Activated T-cell treated with anti-CD3 and anti-CD28 coated beads, Interleukin-2, amount 50 U/mL, for 4 hours (primary cell): ENCODE measurements at regions not wholly inside any gene's neighbourhood (a gene's known extent, or its start where the extent isn't known, plus 50 kb on each side); places are given as distances from the start of the nearest gene placed in this dataset.

Experiments used
- ATAC-seq, 2 donors: fragments of 200-7000 bp; cut with Tn5 transposase; one replicate each; pipeline ENCODE4 v1.10.0; 2021
- DNase-seq: peaks from one replicate; pipeline ENCODE4 v3.0.0-alpha.2; 2020
- H3K27me3 Mint-ChIP-seq: one replicate; pipeline ENCODE4 v1.8.0; 2021; ENCODE audit warnings: low read depth, mixed read lengths
- H3K36me3 Mint-ChIP-seq: one replicate; pipeline ENCODE4 v1.8.0; 2022; ENCODE audit warnings: mixed read lengths; ENCODE audit not compliant: insufficient read depth
- H3K4me1 Mint-ChIP-seq: one replicate; pipeline ENCODE4 v1.8.0; 2021; ENCODE audit warnings: low read depth, mixed read lengths
- H3K4me3 Mint-ChIP-seq: one replicate; pipeline ENCODE4 v1.8.0; 2021; ENCODE audit warnings: mild to moderate bottlenecking, moderate library complexity, mixed read lengths
- H3K9me3 Mint-ChIP-seq: one replicate; pipeline ENCODE4 v1.8.0; 2021; ENCODE audit warnings: mixed read lengths

DNA sequence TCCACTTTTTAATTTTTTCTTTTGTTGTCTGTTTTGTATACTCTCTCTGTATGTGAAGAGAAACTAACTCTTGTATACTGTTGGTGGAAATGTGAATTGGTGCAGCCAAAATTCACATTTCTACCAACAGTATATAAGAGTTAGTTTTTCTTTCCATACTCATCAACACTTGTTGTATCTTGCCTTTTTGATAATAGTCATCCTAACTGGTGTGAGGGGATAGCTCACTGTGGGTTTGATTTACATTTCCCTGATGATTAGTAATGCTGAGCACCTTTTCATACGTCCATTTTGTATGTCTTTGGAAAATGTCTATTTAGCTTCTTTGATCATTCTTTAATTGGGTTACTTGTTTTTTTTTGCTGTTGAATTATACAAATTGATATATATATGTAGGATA, 375.5 kb upstream of the IGFBP3 start:
- Mint-ChIP-seq H3K36me3 (no peaks in the 10 kb centered on the region), H3K4me1 (no peaks in the 10 kb centered on the region), H3K27me3 (no peaks in the 10 kb centered on the region), H3K9me3 (peaks cover 15% of the 10 kb centered on the region), H3K4me3 (no peak overlapping the region)
- no peak for DNase-seq
- no peak for ATAC-seq

DNA sequence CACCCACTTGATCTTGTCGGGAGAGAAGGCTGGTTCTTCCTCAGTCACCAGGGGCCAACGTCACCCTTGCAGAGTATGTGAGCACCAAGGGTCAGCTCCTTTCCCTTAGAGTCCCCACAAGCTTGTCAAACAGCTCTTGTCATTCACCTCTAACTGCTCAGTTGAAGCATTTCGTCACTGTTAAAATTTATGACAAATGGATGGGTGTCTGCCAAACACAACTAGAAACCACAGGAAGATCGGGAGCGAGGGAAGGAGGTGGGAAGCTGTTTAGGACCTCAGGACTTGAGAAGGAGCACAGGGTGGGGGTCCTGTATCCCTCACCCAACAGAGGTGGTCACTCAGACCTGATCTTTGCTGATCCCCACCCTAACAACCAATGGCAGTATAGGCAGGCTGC, 373.3 kb upstream of the IGFBP3 start:
- H3K4me3 Mint-ChIP-seq: no peak overlapping the region
- ATAC-seq: no peak

DNA sequence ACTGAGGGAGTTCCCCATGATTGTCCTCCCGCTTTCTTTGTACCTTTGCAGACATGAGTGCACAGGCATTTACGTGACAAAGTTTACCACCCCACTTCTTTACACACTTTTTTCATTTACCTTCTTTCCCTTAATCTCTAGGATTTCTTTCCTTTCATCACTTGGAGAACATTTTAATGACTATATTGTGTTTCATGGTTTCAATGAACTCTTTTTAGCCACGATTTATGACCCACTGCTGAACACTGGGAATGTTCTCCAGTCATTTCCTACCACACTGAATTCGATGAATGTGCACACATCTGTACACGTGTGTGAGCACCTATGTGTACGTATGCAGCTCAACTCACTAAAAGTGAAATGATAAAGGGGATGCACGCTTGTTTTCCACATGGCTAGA, 371.7 kb upstream of the IGFBP3 start:
- no peaks in the 10 kb centered on the region for H3K4me1 Mint-ChIP-seq
- no peak overlapping the region for H3K4me3 Mint-ChIP-seq
- peaks cover 11% of the 10 kb centered on the region for H3K9me3 Mint-ChIP-seq
- ATAC-seq (no peak), DNase-seq (no peak)
- no peaks in the 10 kb centered on the region for H3K36me3 Mint-ChIP-seq
- H3K27me3 Mint-ChIP-seq: no peaks in the 10 kb centered on the region

More for the DNA sequence above, 373.3 kb upstream of the IGFBP3 start:
- Mint-ChIP-seq H3K4me1 (no peaks in the 10 kb centered on the region), H3K36me3 (no peaks in the 10 kb centered on the region), H3K27me3 (no peaks in the 10 kb centered on the region), H3K9me3 (peaks cover 15% of the 10 kb centered on the region)
- no peak for DNase-seq

DNA sequence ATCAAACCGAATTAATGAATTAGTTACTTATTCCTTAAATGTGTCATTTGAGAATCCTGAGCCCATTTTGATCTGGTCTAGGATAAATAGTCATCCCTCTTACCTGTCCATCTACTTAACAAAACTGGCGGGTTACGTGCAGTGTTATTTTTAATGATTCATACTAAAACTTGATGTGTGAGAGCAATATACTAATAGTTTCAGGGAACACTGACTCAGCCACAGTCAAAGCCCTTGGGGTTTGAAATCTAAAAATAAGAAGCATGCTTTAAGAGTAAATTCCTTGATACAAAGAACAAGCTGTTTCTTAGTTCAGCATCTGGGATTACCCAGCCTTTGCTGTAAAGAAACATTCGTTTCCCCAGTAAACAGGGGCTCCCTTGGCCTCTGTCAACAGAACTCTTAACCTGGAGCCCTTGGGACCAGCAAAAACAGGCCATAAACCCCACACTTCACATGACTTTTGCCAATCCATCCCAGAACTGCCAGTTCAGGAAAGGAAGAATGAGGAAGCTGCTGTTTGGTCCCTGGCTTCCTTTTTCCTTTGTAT, 370.6 kb upstream of the IGFBP3 start:
- DNase-seq (no peak), ATAC-seq (no peak)
- Mint-ChIP-seq H3K4me1 (no peaks in the 10 kb centered on the region), H3K27me3 (no peaks in the 10 kb centered on the region), H3K9me3 (peaks cover 4% of the 10 kb centered on the region), H3K4me3 (no peak overlapping the region), H3K36me3 (no peaks in the 10 kb centered on the region)

DNA sequence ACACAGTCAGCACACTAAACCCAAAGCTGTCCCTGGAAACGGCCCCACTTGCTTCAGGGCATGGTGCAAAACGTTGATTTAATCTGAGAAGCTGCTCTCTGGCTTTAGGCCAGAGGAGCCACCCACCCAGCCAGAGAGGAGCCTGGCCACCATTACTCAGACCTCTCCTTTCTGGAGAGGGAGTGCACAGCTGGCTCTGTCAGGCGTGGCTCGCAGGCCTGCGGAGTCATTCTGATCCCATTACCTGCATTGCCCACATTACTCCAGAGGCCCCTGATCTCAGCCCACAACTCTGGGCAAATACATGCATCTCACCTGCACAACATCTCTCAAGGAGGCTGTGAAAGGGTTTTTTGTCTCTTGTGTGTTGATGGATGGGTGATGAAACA, 370.0 kb upstream of the IGFBP3 start:
- no peaks in the 10 kb centered on the region for H3K27me3 Mint-ChIP-seq
- no peaks in the 10 kb centered on the region for H3K36me3 Mint-ChIP-seq
- H3K9me3 Mint-ChIP-seq: peaks cover 3% of the 10 kb centered on the region
- ATAC-seq (no peak), DNase-seq (no peak)
- H3K4me1 Mint-ChIP-seq: no peaks in the 10 kb centered on the region
- no peak overlapping the region for H3K4me3 Mint-ChIP-seq

DNA sequence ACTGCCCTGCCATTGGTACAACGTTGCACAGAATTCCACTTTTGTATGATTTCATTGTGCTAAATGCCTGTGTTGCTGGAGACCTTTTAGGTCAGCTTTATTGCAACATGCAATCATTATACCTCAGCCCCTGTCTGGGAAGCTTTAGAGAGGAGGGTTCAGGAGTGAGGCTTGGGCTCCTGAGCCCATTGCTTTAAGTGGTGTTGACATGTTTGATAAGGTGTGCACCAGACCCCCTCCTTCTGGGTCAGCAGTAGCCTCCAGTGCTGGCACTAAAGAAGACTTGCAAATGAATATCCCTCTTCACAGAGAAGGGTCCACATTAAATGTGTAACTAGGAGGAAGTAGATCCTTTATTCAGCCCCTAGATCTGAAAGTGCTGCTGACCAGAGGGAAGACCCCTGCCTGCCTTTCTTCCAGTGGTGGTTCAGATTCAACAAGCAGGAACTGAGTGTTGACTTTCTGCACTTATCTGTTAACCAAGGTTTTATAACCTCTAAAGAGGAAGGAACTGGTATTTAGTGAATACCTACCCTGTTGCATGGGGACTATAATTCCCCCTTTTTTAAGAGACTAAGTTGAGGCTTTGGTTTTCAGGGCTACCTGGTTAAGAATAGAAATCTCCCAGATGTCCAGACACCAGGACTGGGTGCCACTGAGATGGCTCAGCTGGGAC, 369.4 kb upstream of the IGFBP3 start:
- H3K4me3 Mint-ChIP-seq: no peak overlapping the region

DNA sequence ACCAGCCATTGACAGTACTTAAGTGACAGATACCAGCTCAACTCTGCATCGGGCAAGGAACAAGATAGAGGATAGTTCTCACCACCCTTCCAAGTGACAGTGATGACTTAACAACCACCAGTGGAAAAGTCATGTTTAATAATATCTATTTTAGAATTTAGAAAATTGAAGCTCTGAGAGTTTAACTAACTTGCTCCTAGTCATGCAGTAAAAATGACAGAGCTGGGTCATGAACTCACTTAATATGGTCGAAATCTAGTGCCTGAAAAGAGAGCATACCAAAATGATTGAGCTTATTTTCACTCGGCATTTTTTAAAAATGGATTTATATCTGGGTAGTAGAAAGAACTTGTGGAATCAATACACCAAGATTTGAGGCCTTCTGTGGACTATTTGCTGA, 367.8 kb upstream of the IGFBP3 start:
- Mint-ChIP-seq H3K4me1 (no peaks in the 10 kb centered on the region), H3K4me3 (no peak overlapping the region)

More for the DNA sequence above, 369.4 kb upstream of the IGFBP3 start:
- H3K9me3 Mint-ChIP-seq: no peaks in the 10 kb centered on the region
- no peaks in the 10 kb centered on the region for H3K27me3 Mint-ChIP-seq
- DNase-seq (no peak), ATAC-seq (no peak)
- no peaks in the 10 kb centered on the region for H3K4me1 Mint-ChIP-seq
- no peaks in the 10 kb centered on the region for H3K36me3 Mint-ChIP-seq

DNA sequence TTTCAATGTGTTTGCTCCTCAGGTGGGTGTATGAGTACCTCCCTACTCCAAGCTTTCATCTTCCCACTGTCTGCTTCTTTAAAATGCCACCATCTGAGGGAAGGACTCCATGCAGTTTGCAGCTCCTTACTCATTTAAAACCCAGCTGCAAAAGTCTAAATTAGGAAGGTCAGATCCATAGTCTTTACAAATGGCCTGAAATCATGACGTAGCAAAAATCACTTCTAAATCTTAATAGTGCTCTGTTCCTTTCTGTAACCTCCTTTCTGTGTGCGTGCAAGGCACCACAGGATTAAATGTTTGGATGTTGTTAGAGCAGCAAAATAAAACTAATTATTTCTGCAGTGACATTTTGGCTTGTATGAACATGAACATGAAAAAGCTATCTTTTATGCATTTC, 366.9 kb upstream of the IGFBP3 start:
- no peaks in the 10 kb centered on the region for H3K9me3 Mint-ChIP-seq
- DNase-seq (no peak), ATAC-seq (no peak)
- H3K4me3 Mint-ChIP-seq: no peak overlapping the region
- H3K36me3 Mint-ChIP-seq: no peaks in the 10 kb centered on the region
- no peaks in the 10 kb centered on the region for H3K4me1 Mint-ChIP-seq
- no peaks in the 10 kb centered on the region for H3K27me3 Mint-ChIP-seq

More for the DNA sequence above, 367.8 kb upstream of the IGFBP3 start:
- DNase-seq (no peak), ATAC-seq (no peak)
- Mint-ChIP-seq H3K36me3 (no peaks in the 10 kb centered on the region), H3K27me3 (no peaks in the 10 kb centered on the region), H3K9me3 (no peaks in the 10 kb centered on the region)

DNA sequence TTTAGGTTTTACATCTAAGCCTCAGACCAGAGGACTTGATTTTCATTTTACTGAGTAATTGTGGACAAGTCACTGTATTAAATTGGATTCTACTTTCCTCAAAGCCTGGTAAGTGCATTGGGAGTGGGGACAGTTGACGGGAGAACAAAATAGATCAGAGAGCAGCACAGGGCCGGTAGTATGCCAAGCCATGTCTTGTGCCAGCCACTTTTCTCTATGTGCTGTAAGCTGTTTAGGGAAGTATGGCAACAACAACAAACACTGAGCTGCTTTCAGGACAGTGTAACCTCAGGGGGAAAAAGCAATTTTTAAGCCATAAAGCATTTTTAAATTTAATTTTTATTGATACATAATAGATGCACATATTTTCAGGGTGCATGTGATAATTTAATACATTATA, 365.9 kb upstream of the IGFBP3 start:
- no peaks in the 10 kb centered on the region for H3K27me3 Mint-ChIP-seq
- no peaks in the 10 kb centered on the region for H3K4me1 Mint-ChIP-seq
- no peaks in the 10 kb centered on the region for H3K9me3 Mint-ChIP-seq
- ATAC-seq (no peak), DNase-seq (no peak)
- no peaks in the 10 kb centered on the region for H3K36me3 Mint-ChIP-seq
- H3K4me3 Mint-ChIP-seq: no peak overlapping the region

DNA sequence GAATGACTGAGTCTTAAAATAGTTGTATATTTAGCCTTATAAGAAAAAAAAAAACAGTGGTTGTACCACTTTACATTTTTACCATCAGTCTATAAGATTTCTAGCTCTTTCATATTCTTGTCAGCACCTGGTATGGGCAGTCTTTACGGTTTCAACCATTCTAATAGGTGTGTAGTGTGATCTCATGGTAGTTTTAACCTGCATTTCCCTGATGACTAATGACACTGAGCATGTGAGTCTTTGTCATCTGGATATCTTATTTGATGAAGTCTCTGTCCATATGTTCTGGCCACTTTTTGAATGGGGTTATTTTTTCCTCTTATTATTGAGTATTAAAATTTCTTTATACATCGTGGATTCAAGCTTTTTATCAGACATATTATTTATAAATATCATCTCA, 365.3 kb upstream of the IGFBP3 start:
- H3K9me3 Mint-ChIP-seq: no peaks in the 10 kb centered on the region
- no peaks in the 10 kb centered on the region for H3K4me1 Mint-ChIP-seq
- ATAC-seq: no peak
- no peaks in the 10 kb centered on the region for H3K36me3 Mint-ChIP-seq
- DNase-seq: no peak
- H3K4me3 Mint-ChIP-seq: no peak overlapping the region
- H3K27me3 Mint-ChIP-seq: no peaks in the 10 kb centered on the region

DNA sequence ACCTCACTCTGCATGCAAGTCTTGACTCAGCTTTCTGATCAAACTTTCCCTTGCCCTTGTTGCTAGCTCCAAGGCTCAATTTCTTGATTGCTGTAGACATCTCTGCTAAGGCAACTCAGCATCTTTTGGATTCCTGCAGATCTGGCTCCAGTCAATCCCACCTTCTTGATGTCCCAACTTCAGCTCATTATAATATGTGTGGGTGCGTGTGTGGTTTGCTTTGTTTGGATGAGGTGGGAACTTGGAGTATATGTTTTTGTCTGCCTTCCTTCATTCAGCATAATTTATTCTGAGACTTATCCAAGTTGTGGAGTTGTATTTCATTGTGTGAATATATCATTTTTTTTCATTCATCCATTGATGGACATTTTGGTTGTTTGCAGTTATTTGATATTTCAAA, 364.8 kb upstream of the IGFBP3 start:
- H3K9me3 Mint-ChIP-seq: no peaks in the 10 kb centered on the region
- ATAC-seq (no peak), DNase-seq (no peak)
- H3K4me3 Mint-ChIP-seq: no peak overlapping the region
- H3K36me3 Mint-ChIP-seq: no peaks in the 10 kb centered on the region
- no peaks in the 10 kb centered on the region for H3K4me1 Mint-ChIP-seq
- H3K27me3 Mint-ChIP-seq: no peaks in the 10 kb centered on the region

DNA sequence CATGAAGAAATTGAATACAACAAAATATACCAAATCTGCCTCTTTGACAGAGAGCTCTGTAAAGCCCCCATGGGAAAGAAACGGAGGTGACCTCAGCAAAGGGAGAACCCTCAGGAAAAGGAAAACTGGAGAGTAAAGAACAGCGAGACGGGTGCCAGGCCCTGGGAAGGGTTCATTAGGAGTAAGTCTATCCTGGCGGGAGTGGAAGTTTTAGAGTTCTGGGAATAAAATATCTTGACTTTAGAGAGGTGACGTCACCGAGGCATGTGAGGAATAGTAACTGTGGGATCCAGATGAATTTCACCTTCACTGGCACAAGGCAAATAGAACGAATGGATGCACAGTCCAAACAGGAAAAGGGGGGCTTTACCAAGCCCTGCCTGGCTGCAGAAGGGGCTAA, 362.8 kb upstream of the IGFBP3 start:
- ATAC-seq: no peak
- DNase-seq: no peak
- H3K4me3 Mint-ChIP-seq: no peak overlapping the region
- H3K9me3 Mint-ChIP-seq: no peaks in the 10 kb centered on the region
- no peaks in the 10 kb centered on the region for H3K36me3 Mint-ChIP-seq
- no peaks in the 10 kb centered on the region for H3K4me1 Mint-ChIP-seq
- no peaks in the 10 kb centered on the region for H3K27me3 Mint-ChIP-seq

DNA sequence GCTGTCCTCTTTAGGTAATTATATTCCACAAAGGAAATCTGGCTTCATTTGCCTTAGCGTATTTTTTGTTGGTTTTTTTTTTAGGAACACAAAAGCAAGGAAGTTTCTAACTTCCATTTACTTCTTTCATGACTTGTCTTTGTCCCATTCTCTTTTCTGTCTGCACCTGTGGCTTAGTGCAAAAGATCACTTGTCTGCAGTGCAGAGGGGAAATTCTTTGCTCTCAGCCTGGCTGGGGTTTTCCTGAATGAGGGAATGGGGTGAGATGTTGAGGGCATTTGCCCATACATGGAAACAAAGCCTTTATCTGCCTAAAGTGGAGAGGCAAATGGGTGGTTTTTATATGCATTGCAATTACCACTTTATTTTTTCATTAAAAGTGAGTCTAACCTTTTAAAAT, 361.1 kb upstream of the IGFBP3 start:
- Mint-ChIP-seq H3K4me3 (no peak overlapping the region), H3K4me1 (no peaks in the 10 kb centered on the region), H3K9me3 (peaks cover 4% of the 10 kb centered on the region), H3K36me3 (no peaks in the 10 kb centered on the region), H3K27me3 (no peaks in the 10 kb centered on the region)
- no peak for ATAC-seq
- no peak for DNase-seq

DNA sequence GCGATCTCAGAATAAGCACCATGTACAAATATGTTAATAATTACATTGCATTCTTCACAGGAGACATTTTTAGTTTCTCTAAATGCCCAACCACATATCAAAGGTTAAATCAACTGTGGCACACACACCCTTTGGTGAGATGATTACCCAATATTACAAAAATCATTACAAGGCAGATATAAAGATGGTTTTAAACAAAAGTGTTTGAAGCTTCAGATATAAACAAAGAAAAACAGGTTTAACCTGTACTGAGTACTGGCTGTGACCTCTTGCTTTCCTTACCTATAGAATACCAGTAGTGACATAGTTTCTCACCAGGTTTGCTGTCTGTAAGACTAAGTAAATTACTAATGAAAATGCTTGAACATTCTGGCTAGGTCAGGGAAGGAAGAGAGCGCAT, 360.0 kb upstream of the IGFBP3 start:
- Mint-ChIP-seq H3K36me3 (no peaks in the 10 kb centered on the region), H3K4me3 (no peak overlapping the region), H3K4me1 (no peaks in the 10 kb centered on the region), H3K9me3 (peaks cover 9% of the 10 kb centered on the region), H3K27me3 (no peaks in the 10 kb centered on the region)
- DNase-seq (no peak), ATAC-seq (no peak)

DNA sequence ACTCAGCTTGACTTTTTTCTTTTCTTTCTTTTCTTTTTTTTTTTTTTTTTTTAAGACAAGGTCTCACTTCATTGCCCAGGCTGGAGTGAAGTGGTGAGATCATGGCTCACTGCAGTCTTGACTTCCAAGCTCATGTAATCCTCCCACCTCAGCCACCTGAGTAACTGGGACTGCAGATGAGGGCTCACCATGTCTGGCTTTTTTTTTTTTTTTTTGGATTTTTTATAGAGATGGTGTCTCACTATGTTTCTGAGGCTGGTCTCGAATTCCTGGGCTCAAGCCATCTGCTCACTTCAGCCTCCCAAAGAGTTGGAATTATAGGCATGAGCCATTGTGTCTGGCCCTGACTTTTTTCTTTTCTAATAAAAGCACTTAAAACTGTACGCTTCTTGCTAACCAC, 358.2 kb upstream of the IGFBP3 start:
- no peaks in the 10 kb centered on the region for H3K36me3 Mint-ChIP-seq
- H3K27me3 Mint-ChIP-seq: no peaks in the 10 kb centered on the region
- peaks cover 9% of the 10 kb centered on the region for H3K9me3 Mint-ChIP-seq
- H3K4me1 Mint-ChIP-seq: no peaks in the 10 kb centered on the region
- H3K4me3 Mint-ChIP-seq: no peak overlapping the region
- DNase-seq (no peak), ATAC-seq (no peak)
